ENCODE measurements at regions not wholly inside any gene's neighbourhood (a gene's known extent, or its start where the extent isn't known, plus 50 kb on each side); places are given as distances from the start of the nearest gene placed in this dataset.

GRCh38 chr11:96652516-96652915, 262.7 kb downstream of the JRKL start:
- TF ChIP-seq CTCF (IDR thresholded peaks at IDR 0.05; ENCODE audit: low read depth, low read length, poor library complexity, severe bottlenecking), result no peak
- TF ChIP-seq EZH2phosphoT487 (IDR thresholded peaks at IDR 0.05; ENCODE audit: borderline replicate concordance, low read length), result no peak
